Right cardiac atrium (tissue), 5 donors: ENCODE measurements at regions not wholly inside any gene's neighbourhood (a gene's known extent, or its start where the extent isn't known, plus 50 kb on each side); places are given as distances from the start of the nearest gene placed in this dataset.
"Not testable (repeated sequence)": the region's sequence is repeated elsewhere in the genome, so short reads cannot be mapped to it uniquely, and the experiment has no call there.

ENCODE experiments used
- ATAC-seq, 2 donors: fragments of 200-7000 bp; cut with Tn5 transposase; one replicate each; pipeline versions ENCODE4 v1.8.0 to v1.9.1; 2020; ENCODE audit warnings: moderate library complexity in 2 of 2, mild to moderate bottlenecking in 1 of 2
- DNase-seq, 3 donors: peaks; one replicate each; pipeline ENCODE4 v3.0.0-alpha.2; 2020
- H3K27ac ChIP-seq: one replicate; pipeline ENCODE4 v1.5.1; 2013; ENCODE audit warnings: mild to moderate bottlenecking, low read length, control low read depth, moderate library complexity
- H3K27me3 ChIP-seq: one replicate; pipeline ENCODE4 v1.6.1; 2013; ENCODE audit not compliant: control insufficient read depth, insufficient read depth
- H3K4me1 ChIP-seq: one replicate; pipeline ENCODE4 v1.6.1; 2013; ENCODE audit warnings: low read length; ENCODE audit not compliant: control insufficient read depth, insufficient read depth
- H3K4me3 ChIP-seq: one replicate; pipeline ENCODE4 v1.5.1; 2013; ENCODE audit warnings: low read length, control low read depth
- H3K9me3 ChIP-seq: one replicate; pipeline ENCODE4 v1.6.1; 2013; ENCODE audit warnings: low read length; ENCODE audit not compliant: control insufficient read depth
- WGBS: extraction: QIAGEN DNeasy Blood & Tissue Kit; methylation state at CpG from one replicate; pipeline ENCODE4 v1.1.7; 2013; 5-methylcytosine and 5-hydroxymethylcytosine counted together
- intact Hi-C, 4 donors: fragments of 100-400 bp; cut with DNase I; formaldehyde crosslinking; loops; one replicate each; pipeline versions ENCODE4 v1.11.0 to v1.14.0; 2022 to 2023
- donor health status: healthy with polysubstance abuse.
- donor health status: DM: no; HTN: yes; CAD: no.
- donor health status: DM: no; HTN: no; CAD: no.
- donor health status: DM: no; HTN: yes; CAD: no; lungs with severe emphysema.
- donor health status: DM: yes; HTN: yes; CAD: no.

DNA sequence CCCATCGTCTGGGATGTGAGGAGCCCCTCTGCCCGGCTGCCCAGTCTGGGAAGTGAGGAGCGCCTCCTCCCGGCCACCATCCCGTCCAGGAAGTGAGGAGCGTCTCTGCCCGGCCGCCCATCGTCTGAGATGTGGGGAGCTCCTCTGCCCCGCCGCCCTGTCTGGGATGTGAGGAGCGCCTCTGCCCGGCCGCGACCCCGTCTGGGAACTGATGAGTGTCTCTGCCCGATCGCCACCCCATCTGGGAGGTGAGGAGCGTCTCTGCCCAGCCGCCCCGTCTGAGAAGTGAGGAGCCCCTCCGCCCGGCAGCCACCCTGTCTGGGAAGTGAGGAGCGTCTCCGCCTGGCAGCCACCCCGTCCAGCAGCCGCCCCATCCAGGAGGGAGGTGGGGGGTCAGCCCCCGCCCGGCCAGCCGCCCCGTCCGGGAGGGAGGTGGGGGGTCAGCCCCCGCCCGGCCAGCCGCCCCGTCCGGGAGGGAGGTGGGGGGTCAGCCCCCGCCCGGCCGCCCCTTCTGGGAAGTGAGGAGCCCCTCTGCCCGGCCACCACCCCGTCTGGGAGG lies 705.8 kb downstream of the DTWD2 start:
- not testable (repeated sequence) for ATAC-seq, H3K27me3 ChIP-seq

GRCh38 chr5:118279540-118280294 lies 708.6 kb downstream of the DTWD2 start:
- DNase-seq, result peak in 1 of 3 donors; percentile 6
- WGBS, result 77% methylated on average over 6 of the region's 6 CpGs
- H3K4me1 ChIP-seq, result no peaks in the 10 kb centered on the region
- intact Hi-C loops, result no loop called here
- H3K27me3 ChIP-seq, result no peaks in the 10 kb centered on the region
- no peaks in the 10 kb centered on the region for H3K9me3 ChIP-seq
- no peak overlapping the region for H3K4me3 ChIP-seq
- ATAC-seq, result no peak
- H3K27ac ChIP-seq, result no peak overlapping the region

More for the DNA sequence above, 705.8 kb downstream of the DTWD2 start:
- WGBS, result 93% methylated on average over 40 of the region's 42 CpGs
- H3K9me3 ChIP-seq, intact Hi-C loops, H3K4me3 ChIP-seq, H3K27ac ChIP-seq, H3K4me1 ChIP-seq: not testable (repeated sequence)
- peak in 2 of 3 donors; percentile 9 to 49 for DNase-seq

GRCh38 chr5:118270526-118270925 lies 717.8 kb downstream of the DTWD2 start:
- no peaks in the 10 kb centered on the region for H3K9me3 ChIP-seq
- H3K27me3 ChIP-seq, result no peaks in the 10 kb centered on the region
- DNase-seq (no peak), ATAC-seq (no peak)
- WGBS, result 71% methylated on average over 1 of the region's 1 CpG
- H3K4me3 ChIP-seq, result no peak overlapping the region
- no peak overlapping the region for H3K27ac ChIP-seq
- intact Hi-C loops, result no loop called here
- H3K4me1 ChIP-seq, result peaks cover 3% of the 10 kb centered on the region

GRCh38 chr5:118258223-118258622 lies 730.1 kb downstream of the DTWD2 start:
- DNase-seq, result no peak
- Histone ChIP-seq H3K9me3 (no peaks in the 10 kb centered on the region), H3K27ac (no peak overlapping the region), H3K4me3 (no peak overlapping the region), H3K4me1 (no peaks in the 10 kb centered on the region), H3K27me3 (no peaks in the 10 kb centered on the region)
- WGBS, result 56% methylated on average over 1 of the region's 1 CpG
- peak in 1 of 2 donors; percentile 38 for ATAC-seq
- intact Hi-C loops, result no loop called here

GRCh38 chr5:118257066-118257465 lies 731.3 kb downstream of the DTWD2 start:
- no peaks in the 10 kb centered on the region for H3K9me3 ChIP-seq
- H3K27ac ChIP-seq, result no peak overlapping the region
- no peak overlapping the region for H3K4me3 ChIP-seq
- DNase-seq (no peak), ATAC-seq (no peak)
- H3K4me1 ChIP-seq, result no peaks in the 10 kb centered on the region
- no peaks in the 10 kb centered on the region for H3K27me3 ChIP-seq
- intact Hi-C loops, result no loop called here

- H3K9me3 ChIP-seq, result no peaks in the 10 kb centered on the region
- DNase-seq, result peak in 1 of 3 donors; percentile 17
- intact Hi-C loops, result no loop called here
- H3K4me3 ChIP-seq, result no peak overlapping the region
- no peaks in the 10 kb centered on the region for H3K4me1 ChIP-seq
- 52% methylated on average over 2 of the region's 2 CpGs for WGBS
- ATAC-seq, result peak in 1 of 2 donors; percentile 79
- H3K27me3 ChIP-seq, result no peaks in the 10 kb centered on the region
- no peak overlapping the region for H3K27ac ChIP-seq
Measured at GRCh38 chr5:118253225-118254061, 734.9 kb downstream of the DTWD2 start.

DNA sequence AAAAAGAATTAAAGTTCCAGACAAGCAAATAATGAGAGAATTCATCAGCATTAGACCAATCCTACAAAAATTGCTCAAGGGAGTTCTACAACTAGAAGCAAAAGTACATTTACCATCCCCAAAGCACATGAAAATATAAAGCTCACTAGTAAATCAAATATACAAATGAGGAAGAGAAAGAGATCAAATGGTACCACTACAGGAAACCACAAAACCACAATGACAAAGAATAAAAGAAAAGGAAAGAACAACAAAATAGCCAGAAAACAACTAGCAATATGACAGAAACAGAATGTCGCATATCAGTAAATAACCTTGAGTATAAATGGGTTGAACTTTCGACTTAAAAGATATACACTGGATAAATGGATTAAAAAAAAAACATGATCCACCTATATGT lies 739.0 kb downstream of the DTWD2 start:
- Histone ChIP-seq H3K27me3 (no peaks in the 10 kb centered on the region), H3K27ac (no peak overlapping the region), H3K4me1 (no peaks in the 10 kb centered on the region), H3K9me3 (no peaks in the 10 kb centered on the region), H3K4me3 (no peak overlapping the region)
- 80% methylated on average over 2 of the region's 2 CpGs for whole genome bisulfite sequencing
- ATAC-seq, result no peak
- DNase-seq, result no peak
- intact Hi-C loops, result no loop called here

DNA sequence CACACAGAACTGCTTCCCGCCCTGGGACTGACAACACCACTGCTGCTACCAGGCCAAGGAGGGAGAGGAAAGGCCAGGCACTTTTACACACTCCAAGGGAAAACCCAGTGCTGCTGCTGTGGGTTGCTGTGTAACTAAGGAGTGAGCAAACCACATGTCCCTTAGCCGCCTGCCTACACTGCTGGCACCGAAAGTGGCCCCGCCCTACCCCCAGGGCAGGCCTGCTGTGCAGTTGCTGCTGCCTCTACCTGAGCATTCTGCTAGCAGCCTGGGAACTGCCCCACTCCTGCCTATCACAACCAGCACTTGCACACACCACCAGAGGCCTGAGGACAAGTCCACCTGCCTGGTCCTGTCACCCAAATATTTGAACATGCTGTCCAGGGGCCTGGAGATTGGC lies 740.9 kb downstream of the DTWD2 start:
- no peaks in the 10 kb centered on the region for H3K4me1 ChIP-seq
- H3K27ac ChIP-seq, result no peak overlapping the region
- no peaks in the 10 kb centered on the region for H3K27me3 ChIP-seq
- WGBS, result 90% methylated on average over 4 of the region's 4 CpGs
- no peaks in the 10 kb centered on the region for H3K9me3 ChIP-seq
- intact Hi-C loops, result no loop called here
- DNase-seq, result peak in 1 of 3 donors; percentile 24
- no peak overlapping the region for H3K4me3 ChIP-seq
- ATAC-seq, result no peak

DNA sequence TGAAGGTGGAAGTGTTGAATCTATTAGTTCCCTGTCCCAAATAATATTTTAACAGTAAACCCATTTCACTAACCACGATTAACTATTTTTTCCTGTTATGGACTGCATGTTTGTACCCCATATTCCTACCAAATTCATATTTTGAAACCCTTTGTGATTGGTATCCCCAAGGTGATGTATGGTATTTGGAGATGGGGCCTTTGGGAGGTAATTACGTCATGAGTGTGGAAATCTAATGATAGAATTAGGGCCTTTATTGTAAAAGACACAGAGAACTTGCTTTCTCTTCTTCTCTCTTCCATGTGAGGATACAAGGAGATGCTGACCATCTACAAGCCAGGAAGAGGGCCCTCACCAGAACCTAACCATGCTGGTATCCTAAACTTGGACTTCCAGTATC lies 744.7 kb downstream of the DTWD2 start:
- no peaks in the 10 kb centered on the region for H3K4me1 ChIP-seq
- H3K27ac ChIP-seq, result no peak overlapping the region
- intact Hi-C loops, result no loop called here
- 68% methylated on average over 2 of the region's 2 CpGs for WGBS
- ATAC-seq (no peak), DNase-seq (no peak)
- no peak overlapping the region for H3K4me3 ChIP-seq
- H3K9me3 ChIP-seq, result no peaks in the 10 kb centered on the region
- no peaks in the 10 kb centered on the region for H3K27me3 ChIP-seq

- ATAC-seq, result no peak
- Histone ChIP-seq H3K27ac (no peak overlapping the region), H3K9me3 (no peaks in the 10 kb centered on the region), H3K4me3 (no peak overlapping the region), H3K27me3 (no peaks in the 10 kb centered on the region), H3K4me1 (no peaks in the 10 kb centered on the region)
- DNase-seq, result no peak
- intact Hi-C loops, result no loop called here
Measured at GRCh38 chr5:118243068-118243467, 745.3 kb downstream of the DTWD2 start.

DNA sequence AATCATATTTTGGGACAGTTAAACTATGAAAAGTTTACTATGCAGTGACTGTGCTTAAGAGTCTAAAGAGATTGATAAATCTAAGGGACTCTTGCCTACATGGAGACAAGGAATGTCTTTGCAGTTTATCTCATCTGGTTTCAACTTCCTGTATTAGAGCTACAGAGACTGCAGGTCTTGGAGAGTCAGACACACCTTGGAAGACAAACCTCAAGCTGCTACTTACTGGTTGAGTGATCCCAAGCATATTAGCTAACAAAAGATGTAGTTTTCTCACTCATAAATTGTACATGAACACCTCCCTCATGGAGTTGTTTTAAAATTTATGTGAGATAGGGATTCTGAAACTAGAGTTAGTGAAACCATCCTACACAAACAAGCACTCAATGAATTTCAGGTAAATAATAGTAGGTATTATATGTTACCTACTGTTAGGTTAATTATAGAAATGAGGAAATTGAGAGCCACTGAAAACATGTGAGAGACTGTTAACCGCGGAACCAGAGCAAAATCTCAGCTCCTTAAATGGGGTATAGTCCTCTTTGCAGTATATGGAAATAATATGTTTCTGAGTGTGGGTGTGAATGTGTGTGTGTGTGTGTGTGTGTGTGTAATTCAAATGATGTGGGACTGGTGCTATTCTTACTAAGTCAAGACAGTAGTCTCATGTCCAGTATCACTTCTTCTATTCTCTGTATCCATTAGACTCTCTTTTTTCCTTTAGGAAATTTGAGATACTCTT lies 752.1 kb downstream of the DTWD2 start:
- Histone ChIP-seq H3K4me1 (no peaks in the 10 kb centered on the region), H3K4me3 (no peak overlapping the region), H3K9me3 (no peaks in the 10 kb centered on the region), H3K27me3 (no peaks in the 10 kb centered on the region), H3K27ac (no peak overlapping the region)
- DNase-seq, result no peak
- WGBS, result 91% methylated on average over 2 of the region's 2 CpGs
- intact Hi-C loops, result no loop called here
- ATAC-seq, result no peak
